Naive thymus-derived CD4-positive, alpha-beta T cell (primary cell): ENCODE measurements at regions not wholly inside any gene's neighbourhood (a gene's known extent, or its start where the extent isn't known, plus 50 kb on each side); places are given as distances from the start of the nearest gene placed in this dataset.
"Not testable (repeated sequence)": the region's sequence is repeated elsewhere in the genome, so short reads cannot be mapped to it uniquely, and the experiment has no call there.

Experiments used
- ATAC-seq: fragments of 150-1000 bp; cut with Tn5 transposase; 2 replicates; pipeline ENCODE4 v1.10.0; 2021; ENCODE audit warnings: mild to moderate bottlenecking, moderate library complexity
- CTCF ChIA-PET: fragments of 350-600 bp; sonication (Branson Sonifier 250); formaldehyde crosslinking; loops from one replicate; lab custom pipeline; 2021; ENCODE audit warnings: antibody characterized with exemption; lab: Charles Lee
- POLR2A ChIA-PET: fragments of 350-600 bp; sonication (Branson Sonifier 250); formaldehyde crosslinking; loops from one replicate; lab custom pipeline; 2021; ENCODE audit warnings: antibody characterized with exemption, inconsistent platforms; lab: Charles Lee
- DNase-seq, 9 donors: peaks; one replicate each; pipeline versions ENCODE4 v3.0.0 to v3.0.0-alpha.2; 2020 to 2022; ENCODE audit warnings: mixed read lengths in 1 of 9
- H3K27ac ChIP-seq: one replicate; pipeline ENCODE4 v1.7.0; 2013; ENCODE audit warnings: mild to moderate bottlenecking, low read depth, low read length, moderate library complexity
- H3K27me3 ChIP-seq, 2 donors: one replicate each; pipeline ENCODE4 v1.7.0; 2013; ENCODE audit warnings: low read length in 2 of 2, mild to moderate bottlenecking in 2 of 2, moderate library complexity in 2 of 2; ENCODE audit not compliant: control insufficient read depth in 2 of 2, insufficient read depth in 2 of 2
- H3K36me3 ChIP-seq, 3 experiments: 1 replicate in 2 of 3; 2 replicates in 1 of 3; pipeline ENCODE4 v1.7.0; 2013; ENCODE audit warnings: low read length in 3 of 3, mild to moderate bottlenecking in 3 of 3, moderate library complexity in 1 of 3; ENCODE audit not compliant: insufficient read depth in 3 of 3, control insufficient read depth in 2 of 3
- H3K4me1 ChIP-seq, 2 donors: one replicate each; pipeline ENCODE4 v1.7.0; 2013; ENCODE audit warnings: low read length in 2 of 2, mild to moderate bottlenecking in 2 of 2, moderate library complexity in 1 of 2; ENCODE audit not compliant: control insufficient read depth in 2 of 2, insufficient read depth in 2 of 2
- H3K4me3 ChIP-seq: 2 replicates; pipeline ENCODE4 v1.7.0; 2013; ENCODE audit warnings: mild to moderate bottlenecking, low read length
- H3K9me3 ChIP-seq, 3 experiments: 1 replicate in 2 of 3; 2 replicates in 1 of 3; pipeline ENCODE4 v1.7.0; 2013; ENCODE audit warnings: low read length in 3 of 3; ENCODE audit not compliant: control insufficient read depth in 2 of 3
- H3K27ac Mint-ChIP-seq, 9 donors: one replicate each; pipeline ENCODE4 v1.8.0; 2020 to 2022; ENCODE audit warnings: mixed read lengths in 9 of 9, mild to moderate bottlenecking in 8 of 9, moderate library complexity in 5 of 9, inconsistent platforms in 2 of 9
- H3K27me3 Mint-ChIP-seq, 5 donors: one replicate each; pipeline ENCODE4 v1.8.0; 2021 to 2022; ENCODE audit warnings: mixed read lengths in 5 of 5, mild to moderate bottlenecking in 1 of 5
- H3K36me3 Mint-ChIP-seq, 5 donors: one replicate each; pipeline ENCODE4 v1.8.0; 2020 to 2022; ENCODE audit warnings: mixed read lengths in 5 of 5, mild to moderate bottlenecking in 3 of 5, inconsistent platforms in 1 of 5
- H3K4me1 Mint-ChIP-seq, 7 donors: one replicate each; pipeline ENCODE4 v1.8.0; 2020 to 2022; ENCODE audit warnings: mixed read lengths in 7 of 7, mild to moderate bottlenecking in 3 of 7, inconsistent platforms in 1 of 7
- H3K4me3 Mint-ChIP-seq, 10 donors: one replicate each; pipeline ENCODE4 v1.8.0; 2020 to 2022; ENCODE audit warnings: mild to moderate bottlenecking in 10 of 10, mixed read lengths in 10 of 10, moderate library complexity in 6 of 10, inconsistent platforms in 2 of 10
- H3K9me3 Mint-ChIP-seq, 11 donors: one replicate each; pipeline ENCODE4 v1.8.0; 2020 to 2022; ENCODE audit warnings: mixed read lengths in 11 of 11, mild to moderate bottlenecking in 4 of 11, inconsistent platforms in 1 of 11, moderate library complexity in 1 of 11
- intact Hi-C, 2 donors: fragments of 100-400 bp; cut with micrococcal nuclease; formaldehyde crosslinking; loops; one replicate each; pipeline ENCODE4 v1.15.1; 2023

DNA sequence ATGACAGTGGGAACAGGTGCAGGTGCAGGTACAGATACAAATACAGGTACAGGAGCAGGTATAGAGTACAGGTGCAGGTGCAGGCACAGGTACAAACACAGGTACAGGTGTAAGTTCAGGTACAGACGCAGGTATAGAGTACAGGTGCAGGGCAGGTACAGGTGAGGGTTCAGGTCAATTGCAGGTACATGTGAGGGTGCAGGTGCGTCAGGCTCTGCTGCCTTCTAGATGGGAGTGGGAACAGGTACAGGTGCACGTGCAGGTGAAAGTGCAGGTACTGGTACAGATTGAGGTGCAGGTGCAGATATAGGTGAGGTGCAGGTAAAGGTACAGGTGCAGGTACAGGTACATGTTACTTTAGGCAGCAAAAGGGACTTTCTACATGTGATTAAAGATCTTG is 85.7 kb downstream of the CRLF2 start:
- Histone ChIP-seq H3K36me3 (no peaks in the 10 kb centered on the region), H3K27ac (no peak overlapping the region), H3K4me3 (no peak overlapping the region), H3K4me1 (no peaks in the 10 kb centered on the region), H3K9me3 (no peaks in the 10 kb centered on the region), H3K27me3 (peaks cover 0 to 4% of the 10 kb centered on the region in 2 donors)
- no peaks in the 10 kb centered on the region for H3K4me1 Mint-ChIP-seq
- no peak for DNase-seq
- intact Hi-C loops: no loop called here
- ChIA-PET POLR2A (no interaction called here), CTCF (no interaction called here)
- ATAC-seq: no peak
- peaks cover 0 to 3% (median 0%) of the 10 kb centered on the region in 11 donors for H3K9me3 Mint-ChIP-seq
- no peak overlapping the region for H3K27ac Mint-ChIP-seq
- H3K27me3 Mint-ChIP-seq: peaks cover 0 to 44% (median 39%) of the 10 kb centered on the region in 5 donors
- H3K4me3 Mint-ChIP-seq: no peak overlapping the region
- no peaks in the 10 kb centered on the region for H3K36me3 Mint-ChIP-seq

DNA sequence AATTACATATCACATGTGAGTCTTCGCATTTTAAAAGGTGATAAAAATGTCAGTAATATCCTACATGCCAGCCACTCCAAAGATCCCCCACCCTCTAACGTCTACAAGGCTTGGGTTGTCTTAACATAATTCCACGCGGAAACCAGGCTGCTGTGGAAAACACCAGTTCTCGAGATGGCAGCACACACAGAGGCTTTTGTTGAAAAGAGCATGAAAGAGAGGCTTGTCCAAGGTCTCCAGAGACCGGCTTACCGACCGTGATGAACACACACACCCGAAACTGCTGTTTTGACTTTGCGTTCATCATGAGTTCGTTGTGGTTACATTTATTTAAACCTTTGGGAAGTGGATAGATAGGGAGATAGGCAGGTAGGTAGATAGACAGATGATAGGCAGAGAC is 87.9 kb downstream of the CRLF2 start:
- ChIA-PET POLR2A (no interaction called here), CTCF (no interaction called here)
- H3K4me3 ChIP-seq: no peak overlapping the region
- Mint-ChIP-seq H3K27ac (no peak overlapping the region), H3K4me3 (no peak overlapping the region), H3K4me1 (no peaks in the 10 kb centered on the region), H3K27me3 (peaks cover under 1 to 44% (median 40%) of the 10 kb centered on the region in 5 donors), H3K36me3 (no peaks in the 10 kb centered on the region), H3K9me3 (peaks cover 0 to 3% (median 0%) of the 10 kb centered on the region in 11 donors)
- H3K27ac ChIP-seq: no peak overlapping the region
- no peaks in the 10 kb centered on the region for H3K36me3 ChIP-seq
- H3K4me1 ChIP-seq: no peaks in the 10 kb centered on the region
- intact Hi-C loops: no loop called here
- H3K9me3 ChIP-seq: no peaks in the 10 kb centered on the region
- DNase-seq (no peak), ATAC-seq (no peak)
- H3K27me3 ChIP-seq: peaks cover 0 to 4% of the 10 kb centered on the region in 2 donors

DNA sequence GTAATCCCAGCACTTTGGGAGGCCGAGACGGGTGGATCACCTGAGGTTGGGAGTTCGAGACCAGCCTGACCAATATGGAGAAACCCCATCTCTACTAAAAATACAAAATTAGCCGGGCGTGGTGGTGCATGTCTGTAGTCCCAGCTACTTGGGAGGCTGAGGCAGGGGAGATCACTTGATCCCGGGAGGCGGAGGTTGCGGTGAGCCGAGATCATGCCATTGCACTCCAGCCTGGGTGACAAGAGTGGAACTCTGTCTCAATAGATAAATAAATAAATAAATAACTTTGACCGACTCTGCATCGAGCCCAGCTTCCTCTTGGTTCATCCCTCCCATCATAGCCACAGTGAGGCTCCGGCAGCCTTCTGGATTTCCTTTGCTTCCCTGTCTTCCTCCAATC is 89.6 kb downstream of the CRLF2 start:
- H3K4me1 ChIP-seq, H3K9me3 ChIP-seq, H3K4me3 Mint-ChIP-seq, H3K4me1 Mint-ChIP-seq, H3K27ac Mint-ChIP-seq, H3K9me3 Mint-ChIP-seq, H3K36me3 Mint-ChIP-seq, ATAC-seq, H3K36me3 ChIP-seq, DNase-seq, CTCF ChIA-PET, H3K27ac ChIP-seq, POLR2A ChIA-PET, intact Hi-C loops, H3K4me3 ChIP-seq, H3K27me3 ChIP-seq: not testable (repeated sequence)
- H3K27me3 Mint-ChIP-seq: peaks cover 5 to 51% (median 44%) of the 10 kb centered on the region in 5 donors

DNA sequence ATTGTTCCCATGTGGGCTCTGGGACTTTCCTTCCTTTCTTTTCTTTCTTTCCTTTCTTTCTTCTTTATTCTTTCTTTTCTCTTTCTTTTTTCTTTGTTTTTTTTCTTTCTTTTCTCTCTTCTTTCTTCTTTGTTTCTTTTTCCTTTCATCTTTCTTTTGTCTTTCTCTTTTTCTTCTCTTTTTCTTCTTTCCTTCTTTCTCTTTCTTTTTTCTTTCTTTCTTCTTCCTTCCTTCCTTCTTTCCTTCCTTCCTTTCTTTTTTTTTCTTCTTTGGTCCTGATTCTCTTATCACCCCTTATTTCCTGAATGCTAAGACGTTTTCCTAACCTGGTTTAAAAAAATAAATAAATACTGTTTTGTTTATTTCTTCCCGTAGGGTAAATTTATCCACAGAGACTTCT is 93.2 kb downstream of the CRLF2 start:
- ChIA-PET POLR2A (no interaction called here), CTCF (no interaction called here)
- H3K9me3 ChIP-seq: no peaks in the 10 kb centered on the region
- Mint-ChIP-seq H3K27me3 (peaks cover 5 to 41% (median 21%) of the 10 kb centered on the region in 5 donors), H3K4me1 (no peaks in the 10 kb centered on the region), H3K36me3 (no peaks in the 10 kb centered on the region), H3K27ac (peak overlapping the region in 1 of 9 donors; percentile 26), H3K9me3 (no peaks in the 10 kb centered on the region), H3K4me3 (no peak overlapping the region)
- DNase-seq (no peak), ATAC-seq (no peak)
- H3K4me1 ChIP-seq: no peaks in the 10 kb centered on the region
- no peaks in the 10 kb centered on the region for H3K36me3 ChIP-seq
- H3K27ac ChIP-seq: no peak overlapping the region
- intact Hi-C loops: no loop called here
- no peak overlapping the region for H3K4me3 ChIP-seq
- peaks cover 0 to 4% of the 10 kb centered on the region in 2 donors for H3K27me3 ChIP-seq

DNA sequence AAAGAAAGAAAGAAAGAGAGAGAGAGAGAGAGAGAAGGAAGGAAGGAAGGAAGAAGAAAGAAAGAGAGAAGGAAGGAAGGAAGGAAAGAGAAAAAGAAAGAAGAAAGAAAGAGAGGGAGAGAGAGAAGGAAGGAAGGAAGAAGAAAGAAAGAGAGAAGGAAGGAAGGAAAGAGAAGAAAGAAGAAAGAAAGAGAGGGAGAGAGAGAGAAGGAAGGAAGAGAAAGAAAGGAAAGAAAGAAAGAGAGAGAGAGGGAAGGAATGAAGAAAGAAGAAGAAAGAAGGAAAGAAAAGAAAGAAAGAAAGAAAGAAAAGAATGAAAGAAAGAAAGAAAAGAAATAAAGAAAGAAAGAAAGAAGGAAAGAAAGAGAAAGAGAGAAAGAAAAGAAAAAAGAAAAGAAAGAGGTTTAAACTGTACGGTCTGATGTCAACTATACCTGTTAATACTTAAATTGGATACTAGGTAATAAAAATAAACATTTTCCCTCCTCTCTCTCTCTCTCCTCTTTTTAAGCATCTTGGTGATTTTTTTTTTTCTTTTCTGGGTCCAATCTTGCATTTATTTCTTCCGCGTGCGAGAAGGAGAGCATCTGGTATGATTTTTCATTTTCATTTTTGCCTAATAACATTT is 93.8 kb downstream of the CRLF2 start:
- Mint-ChIP-seq H3K27me3 (peaks cover 5 to 39% (median 19%) of the 10 kb centered on the region in 5 donors), H3K4me1 (no peaks in the 10 kb centered on the region), H3K36me3 (no peaks in the 10 kb centered on the region), H3K4me3 (no peak overlapping the region), H3K9me3 (no peaks in the 10 kb centered on the region), H3K27ac (peak overlapping the region in 1 of 9 donors; percentile 26)
- H3K9me3 ChIP-seq: no peaks in the 10 kb centered on the region
- CTCF ChIA-PET: no interaction called here
- no peaks in the 10 kb centered on the region for H3K36me3 ChIP-seq
- no peak overlapping the region for H3K4me3 ChIP-seq
- intact Hi-C loops: no loop called here
- peaks cover 0 to 4% of the 10 kb centered on the region in 2 donors for H3K27me3 ChIP-seq
- POLR2A ChIA-PET: no interaction called here
- no peak for DNase-seq
- H3K4me1 ChIP-seq: no peaks in the 10 kb centered on the region
- H3K27ac ChIP-seq: no peak overlapping the region
- ATAC-seq: no peak

DNA sequence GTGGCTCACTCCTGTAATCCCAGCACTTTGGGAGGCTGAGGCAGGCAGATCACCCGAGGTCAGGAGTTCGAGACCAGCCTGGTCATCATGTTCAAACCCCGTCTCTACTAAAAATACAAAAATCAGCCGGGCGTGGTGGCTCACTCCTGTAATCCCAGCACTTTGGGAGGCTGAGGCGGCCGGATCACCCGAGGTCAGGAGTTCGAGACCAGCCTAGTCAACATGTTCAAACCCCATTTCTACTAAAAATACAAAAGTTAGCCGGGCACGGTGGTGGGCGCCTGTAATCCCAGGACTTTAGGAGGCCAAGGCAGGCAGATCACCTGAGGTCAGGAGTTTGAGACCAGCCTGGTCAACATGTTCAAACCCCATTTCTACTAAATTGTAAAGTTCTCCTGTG is 97.0 kb downstream of the CRLF2 start:
- Mint-ChIP-seq H3K4me1 (peaks cover 4 to 22% (median 19%) of the 10 kb centered on the region in 7 donors), H3K27me3 (peaks cover 15 to 39% (median 20%) of the 10 kb centered on the region in 5 donors)
- H3K27ac Mint-ChIP-seq, H3K9me3 ChIP-seq, DNase-seq, POLR2A ChIA-PET, CTCF ChIA-PET, H3K36me3 Mint-ChIP-seq, H3K27me3 ChIP-seq, H3K4me3 Mint-ChIP-seq, intact Hi-C loops, H3K9me3 Mint-ChIP-seq, ATAC-seq, H3K4me3 ChIP-seq, H3K36me3 ChIP-seq, H3K27ac ChIP-seq, H3K4me1 ChIP-seq: not testable (repeated sequence)

DNA sequence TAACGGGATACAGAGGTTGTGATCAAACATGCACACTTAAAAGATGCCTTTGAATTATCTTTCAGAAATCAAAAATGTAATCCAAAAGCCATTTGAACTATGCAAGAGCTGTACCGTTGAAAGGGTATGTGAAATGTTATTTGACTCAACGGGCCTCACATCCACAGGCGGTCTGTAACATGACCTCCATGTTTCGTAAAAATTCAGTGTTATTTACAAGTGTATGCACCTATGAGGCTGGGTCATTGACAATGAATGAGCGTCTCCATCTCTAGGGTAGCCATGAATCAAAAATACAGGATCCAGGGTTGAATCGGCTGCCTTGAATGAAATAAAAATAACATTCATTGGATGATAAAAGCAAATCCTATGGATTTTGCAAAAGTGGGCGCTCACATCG is 100.1 kb downstream of the CRLF2 start:
- CTCF ChIA-PET: no interaction called here
- H3K27me3 Mint-ChIP-seq: peaks cover 19 to 42% (median 35%) of the 10 kb centered on the region in 5 donors

More for the DNA sequence above, 100.1 kb downstream of the CRLF2 start:
- DNase-seq (no peak), ATAC-seq (no peak)
- no peaks in the 10 kb centered on the region for H3K4me1 ChIP-seq
- no peaks in the 10 kb centered on the region for H3K27me3 ChIP-seq
- no peaks in the 10 kb centered on the region for H3K36me3 Mint-ChIP-seq
- POLR2A ChIA-PET: no interaction called here
- no peak overlapping the region for H3K27ac ChIP-seq
- peak overlapping the region in 1 of 9 donors; percentile 1 for H3K27ac Mint-ChIP-seq
- intact Hi-C loops: no loop called here
- H3K4me1 Mint-ChIP-seq: peaks cover 4 to 25% (median 19%) of the 10 kb centered on the region in 7 donors
- no peak overlapping the region for H3K4me3 ChIP-seq
- H3K36me3 ChIP-seq: no peaks in the 10 kb centered on the region
- peaks cover 0 to 15% (median 0%) of the 10 kb centered on the region in 11 donors for H3K9me3 Mint-ChIP-seq
- H3K9me3 ChIP-seq: no peaks in the 10 kb centered on the region
- peak overlapping the region in 6 of 10 donors; percentile 19 to 76 (median 65) for H3K4me3 Mint-ChIP-seq
